HG03558 (cell line): ENCODE measurements at regions not wholly inside any gene's neighbourhood (a gene's known extent, or its start where the extent isn't known, plus 50 kb on each side); places are given as distances from the start of the nearest gene placed in this dataset.
"Not testable (repeated sequence)": the region's sequence is repeated elsewhere in the genome, so short reads cannot be mapped to it uniquely, and the experiment has no call there.

ENCODE experiments used
- ATAC-seq: cut with Tn5 transposase; IDR thresholded peaks from one replicate; pipeline ENCODE4 v1.9.1; 2021; ENCODE audit warnings: moderate number of reproducible peaks; ENCODE audit not compliant: unreplicated experiment; ENCODE audit errors: extremely low read depth

DNA sequence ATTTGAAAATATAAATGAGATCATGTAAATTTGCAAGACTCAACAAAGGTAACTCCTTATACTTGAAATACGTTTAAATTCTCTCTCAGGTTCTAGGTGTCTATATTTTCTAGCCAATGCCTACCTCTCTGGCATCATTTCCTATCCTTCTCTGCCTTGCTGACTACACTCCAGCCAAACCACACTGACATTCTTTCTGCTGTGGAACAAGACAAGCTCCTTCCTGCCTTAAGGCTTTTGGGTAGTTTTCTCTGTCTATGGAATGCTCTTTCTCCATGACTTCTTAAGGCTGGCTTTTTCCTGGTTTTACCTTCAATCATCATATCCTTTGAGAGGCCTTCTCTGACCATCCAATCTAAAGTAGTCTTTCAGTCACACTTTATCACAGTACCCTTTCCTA, 201.0 kb downstream of the SPRY1 start:
- no peak for ATAC-seq

DNA sequence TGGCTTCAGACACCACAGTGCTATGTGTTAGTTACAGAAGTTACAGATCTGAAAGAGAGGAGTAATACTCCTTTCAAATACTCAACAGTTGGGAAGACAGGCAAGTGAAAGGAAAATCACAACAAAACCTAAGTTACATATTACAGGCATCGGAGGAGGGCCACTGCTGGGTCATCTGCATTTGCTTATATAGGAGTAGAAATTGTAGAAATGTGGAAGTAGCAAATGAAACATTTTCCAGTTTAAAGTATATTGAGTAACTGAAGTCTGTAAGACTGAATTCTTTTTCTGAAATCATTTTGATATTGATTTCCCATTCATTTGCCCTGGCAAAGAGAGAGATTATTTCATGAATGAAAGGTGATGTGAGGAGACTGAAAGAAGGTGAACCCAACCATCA, 201.7 kb downstream of the SPRY1 start:
- no peak for ATAC-seq

DNA sequence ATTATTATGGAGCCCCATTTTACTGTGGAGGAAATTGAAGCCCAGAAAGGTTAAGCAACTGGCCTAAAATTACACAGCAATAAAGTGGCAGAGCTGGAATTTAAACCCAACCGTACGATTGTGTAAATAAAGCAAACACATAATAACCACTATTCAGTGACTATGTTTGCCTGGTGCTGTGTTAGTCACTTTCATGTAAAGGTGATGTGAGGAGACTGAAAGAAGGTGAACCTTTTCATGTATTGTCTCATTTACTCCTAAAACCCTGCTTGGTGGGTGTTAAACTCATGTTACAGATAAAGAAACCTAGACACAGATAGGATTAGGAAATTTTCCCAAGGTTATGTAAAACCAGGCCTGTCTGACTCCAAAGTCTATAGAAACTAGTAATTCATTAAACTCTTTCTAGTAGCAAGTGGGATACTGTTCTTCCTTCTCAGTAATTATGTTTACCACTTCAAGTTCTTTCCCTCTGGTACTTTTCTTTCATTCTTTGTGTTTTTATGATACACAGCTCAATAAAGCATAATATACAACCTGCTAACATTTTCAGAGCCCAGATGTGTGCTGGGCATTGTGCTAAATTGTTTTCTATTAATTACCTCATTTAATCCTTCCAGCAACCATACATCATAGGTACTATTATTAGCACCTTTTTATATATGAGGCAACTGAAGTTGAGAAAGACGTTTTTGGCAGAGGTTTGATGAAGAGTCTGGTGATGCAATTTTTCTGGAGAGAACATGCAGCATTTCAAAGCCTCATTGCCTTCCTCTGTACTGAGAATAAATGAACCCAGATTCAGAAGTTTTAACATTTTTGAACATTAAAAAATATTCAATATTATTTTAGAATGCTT, 202.7 kb downstream of the SPRY1 start:
- ATAC-seq = no peak

DNA sequence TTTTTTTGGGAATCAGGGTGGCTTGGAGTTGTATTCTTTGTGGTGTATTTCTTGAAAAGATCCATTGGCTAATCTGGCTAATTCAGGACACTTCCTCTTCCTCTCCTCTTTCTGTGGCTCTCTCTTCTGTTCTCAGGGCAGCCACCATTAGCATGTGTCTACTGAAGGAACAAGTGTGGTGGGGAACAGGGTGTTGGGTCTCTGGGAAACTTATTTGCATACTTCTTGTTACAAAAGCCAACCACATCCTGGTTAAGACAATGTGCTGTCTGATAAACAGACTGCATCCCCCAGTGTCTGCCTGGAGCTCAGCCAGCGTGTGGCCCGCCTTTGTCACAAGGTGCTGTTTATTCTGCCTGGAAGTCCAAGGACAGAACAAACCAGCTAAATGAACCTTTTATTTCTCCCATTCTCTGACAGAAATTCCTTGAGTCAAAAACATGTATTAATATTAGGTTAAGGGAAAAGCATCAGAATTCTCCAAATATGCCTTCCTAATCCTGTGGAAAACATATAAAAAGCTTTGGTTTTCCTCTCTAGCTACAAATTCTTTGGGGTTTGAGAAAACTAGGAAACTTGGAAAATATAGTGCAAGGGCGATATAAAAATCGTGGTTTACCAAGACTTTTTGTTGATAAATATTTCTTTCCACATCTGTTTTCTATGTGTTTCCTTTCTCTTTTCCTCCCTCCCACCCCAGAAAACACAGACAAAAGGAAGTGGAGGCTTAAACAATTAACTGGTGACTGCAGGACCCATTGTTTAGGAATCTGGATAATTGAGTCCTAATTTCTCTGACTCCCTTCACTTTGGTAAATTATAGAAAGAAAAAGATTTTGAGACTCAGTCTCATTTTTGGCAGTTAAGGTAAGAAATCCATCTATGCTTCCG, 203.6 kb downstream of the SPRY1 start:
- peak; percentile 100 for ATAC-seq

DNA sequence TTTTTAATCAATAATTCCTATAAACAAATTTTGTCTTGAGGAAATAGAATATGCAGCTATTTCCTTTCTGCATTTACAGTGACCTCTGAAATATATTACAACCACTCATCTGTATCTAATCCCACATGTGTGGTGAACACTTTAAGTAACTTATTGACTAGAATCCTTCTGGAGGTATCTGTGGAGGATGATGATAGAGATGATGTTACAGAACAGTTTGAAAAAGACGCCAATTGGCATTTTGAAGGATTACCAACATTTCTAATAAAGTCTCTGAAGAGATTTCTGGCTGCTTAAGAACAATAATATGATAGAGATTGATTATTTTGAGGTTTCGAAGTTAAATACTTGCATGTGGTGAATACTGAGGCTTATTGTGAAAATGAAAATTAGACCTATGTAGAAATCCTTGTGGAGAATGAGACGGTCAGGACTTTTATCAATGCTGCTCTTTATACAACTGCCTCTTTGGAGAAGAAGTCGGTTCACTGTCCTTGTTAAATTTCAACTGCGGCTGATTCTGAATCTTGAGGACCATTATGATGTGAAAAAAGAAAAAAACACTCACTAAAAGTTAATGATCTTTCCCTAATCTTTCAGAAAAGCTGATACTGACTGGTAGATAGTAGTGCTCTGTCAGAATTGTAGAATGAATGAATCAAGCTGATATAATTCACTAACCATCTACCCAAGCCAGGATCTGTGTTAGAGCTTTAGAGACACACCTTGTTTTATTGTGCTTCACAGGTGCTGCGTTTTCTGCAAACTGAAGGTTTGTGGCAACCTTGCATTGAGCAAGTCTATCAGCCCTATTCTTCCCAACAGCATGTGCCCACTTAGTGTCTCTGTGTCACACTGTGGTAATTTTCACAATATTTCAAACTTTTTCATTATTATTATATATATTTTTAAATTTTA, 204.7 kb downstream of the SPRY1 start:
- ATAC-seq = no peak

DNA sequence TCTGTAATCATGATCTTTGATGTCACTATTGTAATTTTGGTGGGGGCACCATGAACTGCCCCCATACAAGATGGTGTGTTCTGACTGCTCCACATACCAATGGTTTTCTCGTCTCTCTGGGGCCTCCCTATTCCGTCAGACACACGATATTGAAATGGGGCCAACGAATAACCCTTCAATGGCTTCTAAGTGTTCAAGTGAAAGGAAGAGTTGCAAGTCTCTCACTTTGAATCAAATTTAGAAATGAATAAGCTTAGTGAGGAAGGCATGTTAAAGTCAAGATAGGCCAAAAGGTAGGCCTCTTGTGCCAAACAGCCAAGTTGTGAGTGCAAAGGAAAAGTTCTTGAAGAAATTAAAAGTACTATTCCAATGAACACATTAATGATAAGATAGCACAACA, 205.4 kb downstream of the SPRY1 start:
- ATAC-seq = no peak

DNA sequence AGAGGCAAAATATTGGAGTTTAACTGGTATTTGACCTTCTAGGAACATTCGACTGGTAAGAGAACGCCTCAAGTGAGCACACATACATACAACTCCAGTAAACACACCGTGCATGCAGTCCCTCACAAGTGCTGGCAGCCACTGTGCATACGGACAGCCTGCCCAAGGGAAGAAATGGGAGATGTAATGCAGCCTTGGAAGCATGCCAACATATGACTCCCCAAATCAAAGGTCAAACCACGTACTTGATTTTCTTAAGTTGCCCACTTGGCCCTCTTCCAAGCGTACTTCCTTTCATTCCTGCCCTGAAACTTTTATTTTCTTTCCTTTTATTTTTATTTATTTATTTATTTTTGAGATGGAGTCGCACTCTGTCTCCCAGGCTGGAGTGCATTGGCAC, 206.6 kb downstream of the SPRY1 start:
- no peak for ATAC-seq

DNA sequence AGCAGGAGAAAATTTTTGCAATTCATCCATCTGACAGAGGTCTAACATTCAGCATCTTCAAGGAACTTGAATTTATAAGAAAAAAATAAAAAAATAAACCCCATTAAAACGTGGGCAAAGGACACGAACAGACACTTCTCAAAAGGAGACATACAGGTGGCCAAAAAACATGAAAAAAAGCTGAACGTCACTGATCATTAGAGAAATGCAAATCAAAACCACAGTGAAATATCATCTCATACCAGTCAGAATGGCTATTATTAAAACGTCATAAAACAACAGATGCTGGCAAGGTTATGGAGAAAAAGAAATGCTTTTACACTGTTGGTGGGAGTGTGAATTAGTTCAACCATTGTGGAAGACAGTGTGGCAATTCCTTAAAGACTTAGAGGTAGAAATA, 209.2 kb downstream of the SPRY1 start:
- ATAC-seq = not testable (repeated sequence)

DNA sequence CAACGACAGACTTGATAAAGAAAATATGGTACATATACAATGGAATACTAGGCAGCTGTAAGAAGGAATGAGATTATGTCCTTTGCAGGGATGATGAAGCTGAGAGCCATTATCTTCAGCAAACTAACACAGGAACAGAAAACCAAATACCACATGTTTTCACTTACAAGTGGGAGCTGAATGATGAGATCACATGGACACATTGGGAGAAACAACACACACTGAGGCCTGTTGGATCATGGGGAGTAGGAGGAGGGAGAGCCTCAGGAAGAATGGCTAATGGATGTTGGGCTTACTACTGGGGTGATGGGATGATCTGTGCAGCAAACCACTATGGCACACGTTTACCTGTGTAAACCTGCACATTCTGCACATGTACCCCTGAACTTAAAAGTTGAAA, 209.7 kb downstream of the SPRY1 start:
- ATAC-seq = no peak

DNA sequence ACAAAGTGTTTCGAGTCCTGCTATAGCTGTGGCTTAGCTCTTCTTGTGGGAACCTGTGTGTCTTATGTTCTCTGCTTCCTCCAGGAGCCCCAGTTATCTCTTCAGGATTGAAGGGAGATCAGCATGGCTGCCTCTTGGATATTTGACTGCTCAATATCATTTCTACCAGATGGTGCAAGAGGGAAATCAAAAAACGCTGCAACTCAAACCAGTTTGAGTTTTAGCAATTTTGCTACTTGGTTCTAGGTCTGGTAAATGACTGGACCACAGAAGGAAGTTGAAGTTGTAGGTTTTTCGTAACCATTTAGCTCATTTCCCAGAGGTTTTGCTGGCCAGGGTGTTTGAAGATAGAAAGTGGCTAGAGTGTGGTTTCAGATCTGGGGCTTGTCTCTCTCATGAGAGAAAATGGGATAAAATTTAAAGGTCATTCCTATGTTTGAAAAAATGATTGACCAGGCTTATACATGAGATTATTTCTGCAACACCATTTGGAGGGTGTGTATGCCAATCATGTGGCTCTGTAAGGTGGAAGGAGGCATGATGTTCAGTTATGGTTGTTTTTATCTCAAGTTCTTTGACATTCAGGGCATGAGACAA, 210.4 kb downstream of the SPRY1 start:
- no peak for ATAC-seq

DNA sequence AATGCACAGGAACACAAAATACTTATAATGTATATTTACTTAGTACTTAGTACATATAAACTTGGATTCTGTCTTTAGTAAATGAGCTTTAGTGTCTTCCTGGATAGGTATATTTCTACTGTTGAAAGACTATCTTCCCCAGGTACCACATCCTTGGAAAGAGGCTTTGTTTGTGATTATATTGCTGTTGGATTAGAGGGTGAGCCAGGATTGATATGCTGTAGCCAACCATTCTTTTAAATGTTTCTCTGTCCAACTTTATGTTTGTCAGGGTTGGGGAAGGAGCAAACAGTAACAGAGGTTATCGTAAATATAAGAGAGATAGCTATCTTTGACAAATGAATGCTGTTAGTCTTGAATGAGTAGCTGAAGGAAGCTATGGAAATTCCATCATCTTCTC, 213.2 kb downstream of the SPRY1 start:
- no peak for ATAC-seq

DNA sequence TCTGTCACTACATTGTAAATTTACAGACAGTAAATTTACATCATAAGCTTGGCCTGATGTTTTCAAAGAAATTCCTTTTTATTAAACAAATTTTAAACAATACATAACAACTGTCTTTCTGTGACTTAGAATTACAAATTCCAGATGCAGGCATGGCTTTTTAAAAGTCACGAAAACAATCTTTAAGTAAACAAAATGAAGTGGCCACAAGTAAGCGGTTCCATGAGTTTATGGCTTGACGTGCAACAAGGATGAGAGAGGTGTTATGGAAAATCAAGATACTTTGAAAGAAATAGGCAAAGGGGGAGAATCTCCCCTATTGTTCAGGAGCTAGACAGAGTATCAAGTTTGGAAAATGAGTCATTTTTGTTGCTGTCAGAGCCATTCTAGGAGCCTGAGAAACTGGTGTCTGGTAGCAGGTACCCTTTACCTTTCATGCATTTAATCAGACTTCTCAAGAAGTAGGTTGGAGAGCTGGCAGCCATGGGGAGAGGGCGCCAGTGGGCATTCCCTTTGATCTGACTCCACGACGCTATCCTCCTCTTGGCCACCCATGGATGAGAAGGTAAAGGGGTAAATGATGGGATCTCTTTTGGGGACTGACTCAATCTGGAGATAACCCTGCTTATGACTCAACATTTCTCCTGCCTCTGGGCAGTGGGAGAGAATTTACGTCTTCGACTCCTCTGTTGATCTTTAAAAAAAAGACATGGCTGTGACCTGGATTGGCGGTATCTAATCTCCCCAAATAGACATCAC, 217.2 kb downstream of the SPRY1 start:
- no peak for ATAC-seq

DNA sequence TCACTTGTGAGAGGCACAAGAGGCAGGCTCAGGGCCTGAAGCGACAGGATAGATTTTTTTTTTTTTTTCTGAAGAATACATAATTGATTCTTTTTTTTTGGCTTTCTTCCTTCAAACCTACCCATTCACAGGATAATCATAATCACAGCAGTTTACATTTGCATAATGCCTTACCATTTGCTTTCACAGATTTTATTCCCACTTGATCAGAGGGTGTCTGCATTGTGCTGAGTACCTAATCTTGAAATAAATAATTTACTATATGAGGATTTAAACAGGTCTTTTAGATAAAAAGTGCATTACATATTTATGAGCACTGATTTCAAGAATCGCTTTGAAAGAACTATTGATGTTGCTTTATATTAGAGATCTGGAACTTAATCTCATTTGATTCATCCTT, 219.3 kb downstream of the SPRY1 start:
- ATAC-seq = no peak

DNA sequence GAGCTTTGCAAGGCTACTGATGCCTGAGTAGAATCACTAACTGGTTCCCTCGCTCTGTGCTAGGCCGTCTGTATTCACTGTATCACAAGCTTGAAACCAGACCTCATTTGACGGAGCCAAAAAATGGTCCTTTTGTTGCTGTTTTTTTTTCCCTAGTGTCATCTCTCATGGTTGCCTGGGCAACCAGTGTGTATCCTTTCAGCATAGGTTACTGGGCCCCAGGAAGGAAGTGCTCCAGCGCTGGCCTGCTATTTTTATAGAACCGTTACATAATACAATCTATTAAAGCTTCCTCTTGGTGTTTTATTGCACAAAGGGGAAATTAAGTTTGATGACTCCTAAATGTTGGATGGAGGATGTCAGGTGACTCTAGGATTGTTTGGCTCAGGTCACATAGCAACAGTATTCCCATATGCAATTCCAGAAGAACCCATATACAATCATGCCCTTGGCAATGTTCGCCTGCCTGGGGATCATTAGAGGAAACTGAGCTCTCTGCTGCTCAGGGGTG, 220.4 kb downstream of the SPRY1 start:
- peak; percentile 67 for ATAC-seq

DNA sequence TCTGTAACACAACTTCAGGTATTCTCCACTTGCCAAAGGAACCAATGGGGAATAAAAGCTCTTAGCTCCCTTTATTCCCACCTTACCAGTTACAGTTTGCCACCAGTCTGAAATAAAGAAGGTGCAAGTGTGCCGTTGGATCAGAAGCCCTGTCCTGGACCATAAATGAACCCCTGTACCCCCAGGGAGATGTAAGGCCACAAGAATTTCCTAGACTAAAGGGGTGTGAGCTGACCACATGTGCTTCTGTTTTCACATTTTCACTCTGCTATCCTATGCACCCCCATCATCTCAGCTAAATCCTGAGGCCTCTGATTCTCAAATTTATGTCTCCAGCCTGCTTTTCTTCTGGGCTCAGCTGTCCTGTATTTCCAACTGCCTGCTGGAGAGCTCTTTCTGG, 221.2 kb downstream of the SPRY1 start:
- no peak for ATAC-seq

DNA sequence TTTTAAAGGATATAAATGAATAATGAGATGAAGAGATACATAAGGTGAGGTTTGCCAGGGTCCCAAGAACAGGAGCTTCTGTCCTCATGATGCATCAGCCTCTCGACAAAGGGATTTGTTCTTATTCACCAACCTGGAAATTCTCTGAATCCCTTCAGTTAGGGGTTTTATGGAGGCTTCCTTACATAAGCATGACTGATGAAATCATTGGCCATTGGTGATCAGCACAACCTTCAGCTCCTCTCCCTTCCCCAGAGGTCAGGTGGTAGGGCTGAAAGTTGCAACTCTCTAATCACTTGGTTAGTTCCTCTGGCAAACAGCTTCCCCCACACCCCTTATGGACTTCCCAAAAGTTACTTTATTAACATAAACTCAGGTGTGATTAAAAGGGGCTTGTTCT, 222.0 kb downstream of the SPRY1 start:
- ATAC-seq = no peak

DNA sequence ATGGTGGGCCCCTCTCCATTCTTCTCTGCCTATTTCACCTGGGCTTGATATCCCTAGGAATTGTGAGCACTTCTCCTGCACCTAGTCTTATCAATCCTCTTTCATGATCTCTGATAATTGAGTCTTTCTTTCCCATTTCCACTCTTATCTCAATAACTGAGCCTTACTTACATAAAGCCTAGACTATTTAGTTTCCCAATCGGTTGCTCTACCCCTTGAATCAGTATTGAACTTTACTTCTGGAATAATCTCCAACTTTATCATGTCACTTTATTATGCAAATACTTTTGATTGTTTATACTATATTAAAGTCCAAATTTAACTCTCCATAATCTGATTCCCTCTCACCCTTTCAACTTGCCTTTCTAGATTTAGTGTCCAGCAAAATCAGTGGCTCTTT, 222.7 kb downstream of the SPRY1 start:
- ATAC-seq = no peak

DNA sequence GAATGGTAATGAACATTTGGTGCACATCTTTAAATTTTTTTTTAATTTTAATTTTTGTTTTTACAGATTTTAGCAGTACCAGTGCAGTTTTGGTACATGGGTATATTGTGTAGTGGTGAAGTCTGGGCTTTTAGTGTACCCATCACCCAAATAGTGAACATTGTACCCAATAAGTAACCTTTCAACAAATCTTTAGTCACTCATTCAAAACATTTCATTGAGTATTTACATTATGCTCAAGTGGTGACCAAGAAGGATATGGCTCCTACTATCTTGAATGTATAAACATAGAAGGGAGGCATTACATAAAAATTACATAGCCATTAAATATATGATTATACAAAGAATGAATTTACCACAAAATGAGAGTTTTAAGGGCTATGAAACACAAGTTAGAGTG, 223.3 kb downstream of the SPRY1 start:
- ATAC-seq = no peak

DNA sequence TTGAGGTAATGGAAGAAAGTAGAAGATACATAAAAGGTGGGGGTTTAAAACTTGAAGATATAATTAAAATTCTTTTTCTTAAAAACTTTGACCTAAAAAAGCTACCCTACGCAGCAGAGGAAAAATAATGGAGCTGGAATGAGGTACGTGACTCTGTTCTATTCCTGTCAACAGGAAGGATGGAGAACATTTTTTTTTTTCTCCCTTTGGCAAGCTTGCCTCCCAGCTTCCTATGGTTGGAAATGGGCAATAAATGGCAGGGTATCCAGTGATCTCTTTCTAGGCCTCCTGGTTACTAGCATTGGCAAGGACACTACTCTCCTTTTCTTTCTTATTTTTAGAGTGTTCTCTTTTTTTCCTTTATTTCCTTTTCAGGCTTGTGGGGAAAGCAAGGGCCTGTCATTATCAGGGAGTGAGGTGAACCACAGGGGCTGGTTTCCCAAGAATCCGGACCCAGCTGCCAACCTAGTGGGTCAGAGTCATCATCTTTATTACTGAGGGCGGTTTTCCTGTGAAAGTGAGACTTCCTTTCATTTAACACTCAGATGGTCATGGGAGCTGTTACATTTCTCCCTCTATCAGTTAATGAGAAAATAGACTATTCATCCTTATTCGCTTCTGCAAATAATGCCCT, 224.6 kb downstream of the SPRY1 start:
- no peak for ATAC-seq
